ENCODE measurements at regions not wholly inside any gene's neighbourhood (a gene's known extent, or its start where the extent isn't known, plus 50 kb on each side); places are given as distances from the start of the nearest gene placed in this dataset.

GRCh38 chr22:22992474-22992873 lies 77.8 kb upstream of the GNAZ start:
- Histone ChIP-seq H4K20me1 (no peaks in the 10 kb centered on the region), H3K36me3 (no peaks in the 10 kb centered on the region), H3K4me1 (no peaks in the 10 kb centered on the region), H3K9ac (no peak overlapping the region), H3K27ac (no peak overlapping the region), H3K4me2 (no peak overlapping the region), H3K9me3 (replicated peaks in 1 of 11) (peaks cover 14 to 23% (median 17%) of the 10 kb centered on the region in 11 experiments), H3K27me3 (no peaks in the 10 kb centered on the region), H3K4me3 (no peak overlapping the region)
- TF ChIP-seq Cebpa-rat (IDR thresholded peaks at IDR 0.05), result no peak

GRCh38 chr22:22993184-22993583 lies 77.1 kb upstream of the GNAZ start:
- Histone ChIP-seq H3K27ac (no peak overlapping the region), H3K9ac (no peak overlapping the region), H3K4me3 (no peak overlapping the region), H4K20me1 (no peaks in the 10 kb centered on the region), H3K4me2 (no peak overlapping the region), H3K27me3 (no peaks in the 10 kb centered on the region), H3K4me1 (no peaks in the 10 kb centered on the region), H3K36me3 (no peaks in the 10 kb centered on the region), H3K9me3 (replicated peaks in 1 of 11) (peaks cover 21 to 30% (median 24%) of the 10 kb centered on the region in 11 experiments)
- TF ChIP-seq Cebpa-rat (IDR thresholded peaks at IDR 0.05), result no peak

- Histone ChIP-seq H3K4me1 (peaks cover 0 to 12% (median 0%) of the 10 kb centered on the region in 10 experiments; a peak in 5 of 20 replicates), H3K4me2 (no peak overlapping the region), H3K4me3 (no peak overlapping the region), H3K27ac (no peak overlapping the region), H4K20me1 (no peaks in the 10 kb centered on the region), H3K36me3 (no peaks in the 10 kb centered on the region), H3K9me3 (replicated peaks in 1 of 11) (peaks cover 32 to 50% (median 44%) of the 10 kb centered on the region in 11 experiments), H3K9ac (no peak overlapping the region), H3K27me3 (no peaks in the 10 kb centered on the region)
- no peak for TF ChIP-seq Cebpa-rat (IDR thresholded peaks at IDR 0.05)
Measured at GRCh38 chr22:22995166-22995565, 75.2 kb upstream of the GNAZ start.

- TF ChIP-seq Cebpa-rat (IDR thresholded peaks at IDR 0.05), result no peak
- H3K4me1 ChIP-seq, result peaks cover 0 to 27% (median 0%) of the 10 kb centered on the region in 10 experiments; a peak in 7 of 20 replicates
- no peak overlapping the region for H3K27ac ChIP-seq
- no peaks in the 10 kb centered on the region for H3K27me3 ChIP-seq
- H4K20me1 ChIP-seq, result no peaks in the 10 kb centered on the region
- H3K4me3 ChIP-seq, result no peak overlapping the region
- H3K9ac ChIP-seq, result no peak overlapping the region
- H3K36me3 ChIP-seq, result no peaks in the 10 kb centered on the region
- peaks cover 41 to 61% (median 56%) of the 10 kb centered on the region in 11 experiments for H3K9me3 ChIP-seq (replicated peaks in 1 of 11)
- H3K4me2 ChIP-seq, result no peak overlapping the region
Measured at GRCh38 chr22:22996511-22997261, 73.6 kb upstream of the GNAZ start.

GRCh38 chr22:22997262-22997898 lies 72.9 kb upstream of the GNAZ start:
- H3K4me1 ChIP-seq, result peaks cover 0 to 34% (median 0%) of the 10 kb centered on the region in 10 experiments; a peak in 7 of 20 replicates
- no peak overlapping the region for H3K4me2 ChIP-seq
- no peaks in the 10 kb centered on the region for H3K36me3 ChIP-seq
- no peaks in the 10 kb centered on the region for H3K27me3 ChIP-seq
- H3K9me3 ChIP-seq (replicated peaks in 1 of 11), result peaks cover 41 to 63% (median 56%) of the 10 kb centered on the region in 11 experiments
- no peak overlapping the region for H3K4me3 ChIP-seq
- no peak for TF ChIP-seq Cebpa-rat (IDR thresholded peaks at IDR 0.05)
- H4K20me1 ChIP-seq, result no peaks in the 10 kb centered on the region
- H3K27ac ChIP-seq, result no peak overlapping the region
- H3K9ac ChIP-seq, result no peak overlapping the region

GRCh38 chr22:22997988-22998387 lies 72.3 kb upstream of the GNAZ start:
- peaks cover 41 to 63% (median 56%) of the 10 kb centered on the region in 11 experiments for H3K9me3 ChIP-seq (replicated peaks in 1 of 11)
- no peak for TF ChIP-seq Cebpa-rat (IDR thresholded peaks at IDR 0.05)
- no peaks in the 10 kb centered on the region for H3K36me3 ChIP-seq
- no peak overlapping the region for H3K27ac ChIP-seq
- no peak overlapping the region for H3K4me3 ChIP-seq
- H3K9ac ChIP-seq, result no peak overlapping the region
- no peaks in the 10 kb centered on the region for H3K27me3 ChIP-seq
- H4K20me1 ChIP-seq, result no peaks in the 10 kb centered on the region
- no peak overlapping the region for H3K4me2 ChIP-seq
- peaks cover 0 to 40% (median 0%) of the 10 kb centered on the region in 10 experiments; a peak in 7 of 20 replicates for H3K4me1 ChIP-seq

GRCh38 chr22:22999523-22999922 lies 70.8 kb upstream of the GNAZ start:
- Histone ChIP-seq H3K9ac (no peak overlapping the region), H3K27ac (peak overlapping the region in 1 of 11 experiments; percentile 44; a peak in 1 of 22 replicates), H3K9me3 (replicated peaks in 1 of 11) (peaks cover 41 to 63% (median 58%) of the 10 kb centered on the region in 11 experiments), H3K4me1 (peaks cover 0 to 41% (median 0%) of the 10 kb centered on the region in 10 experiments; a peak in 7 of 20 replicates), H3K36me3 (no peaks in the 10 kb centered on the region), H3K27me3 (no peaks in the 10 kb centered on the region), H3K4me3 (no peak overlapping the region), H4K20me1 (no peaks in the 10 kb centered on the region), H3K4me2 (peak overlapping the region in 2 of 11 experiments; percentile 72 to 80; a peak in 4 of 22 replicates)
- TF ChIP-seq Cebpa-rat (IDR thresholded peaks at IDR 0.05), result no peak

- Histone ChIP-seq H3K27me3 (no peaks in the 10 kb centered on the region), H3K4me1 (peaks cover 0 to 41% (median 0%) of the 10 kb centered on the region in 10 experiments; a peak in 7 of 20 replicates), H3K4me3 (no peak overlapping the region), H3K9me3 (replicated peaks in 1 of 11) (peaks cover 41 to 59% (median 53%) of the 10 kb centered on the region in 11 experiments), H3K36me3 (no peaks in the 10 kb centered on the region), H3K4me2 (peak overlapping the region in 3 of 11 experiments; percentile 29 to 80 (median 72); a peak in 5 of 22 replicates), H3K27ac (peak overlapping the region in 3 of 11 experiments; percentile 56 to 68 (median 58); a peak in 5 of 22 replicates), H3K9ac (no peak overlapping the region), H4K20me1 (no peaks in the 10 kb centered on the region)
- TF ChIP-seq Cebpa-rat (IDR thresholded peaks at IDR 0.05), result no peak
Measured at GRCh38 chr22:23000657-23001347, 69.5 kb upstream of the GNAZ start.

- H3K9me3 ChIP-seq (replicated peaks in 1 of 11), result peaks cover 35 to 53% (median 46%) of the 10 kb centered on the region in 11 experiments
- peaks cover 0 to 41% (median 0%) of the 10 kb centered on the region in 10 experiments; a peak in 7 of 20 replicates for H3K4me1 ChIP-seq
- no peaks in the 10 kb centered on the region for H3K27me3 ChIP-seq
- TF ChIP-seq Cebpa-rat (IDR thresholded peaks at IDR 0.05), result no peak
- H3K9ac ChIP-seq, result no peak overlapping the region
- no peak overlapping the region for H3K4me3 ChIP-seq
- no peaks in the 10 kb centered on the region for H3K36me3 ChIP-seq
- peak overlapping the region in 3 of 11 experiments; percentile 56 to 68 (median 58); a peak in 5 of 22 replicates for H3K27ac ChIP-seq
- peak overlapping the region in 3 of 11 experiments; percentile 29 to 80 (median 72); a peak in 5 of 22 replicates for H3K4me2 ChIP-seq
- no peaks in the 10 kb centered on the region for H4K20me1 ChIP-seq
Measured at GRCh38 chr22:23001463-23001862, 68.9 kb upstream of the GNAZ start.

Data from BLaER1 treated with 17β-estradiol and CSF1 and Interleukin-3, amounts not matched to agents 10 nM and 100 nM (cell line).